ENCODE measurements at regions not wholly inside any gene's neighbourhood (a gene's known extent, or its start where the extent isn't known, plus 50 kb on each side); places are given as distances from the start of the nearest gene placed in this dataset.

DNA sequence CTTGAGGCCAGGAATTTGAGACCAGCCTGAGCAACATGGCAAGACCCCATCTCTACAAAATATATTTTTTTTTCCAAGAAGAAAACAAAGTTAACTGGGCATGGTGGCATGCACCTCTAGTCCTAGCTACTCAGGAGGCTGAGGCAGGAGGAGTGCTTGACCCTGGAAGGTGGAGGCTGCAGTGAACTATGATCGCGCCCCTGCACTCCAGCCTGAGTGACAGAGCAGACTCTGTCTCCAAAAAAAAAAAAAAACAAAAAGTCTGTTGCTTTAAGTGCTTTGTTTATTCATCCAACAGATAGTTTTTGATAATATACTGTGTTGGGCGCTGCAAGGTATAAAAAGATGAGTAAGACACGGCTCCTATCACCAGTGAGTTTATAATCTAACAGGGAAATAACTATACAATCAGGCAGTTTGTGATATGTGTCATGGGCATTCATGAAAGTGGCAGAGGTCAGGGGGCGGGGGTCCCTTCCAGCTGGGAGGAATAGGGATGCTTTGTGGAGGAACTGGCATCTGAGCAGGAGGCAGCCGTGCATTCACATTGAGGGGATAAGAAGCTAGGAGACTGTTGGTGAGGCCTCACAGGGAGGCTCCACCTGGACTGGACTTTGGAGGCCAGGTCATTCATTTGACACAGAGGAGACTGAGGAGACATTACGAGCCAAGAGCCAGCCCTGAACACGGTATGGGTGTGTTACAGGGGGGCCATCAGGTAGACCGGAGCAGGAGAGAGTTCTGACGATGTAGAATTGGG, 67.3 kb upstream of the ERRFI1 start:
- TF ChIP-seq, protein P1, sequence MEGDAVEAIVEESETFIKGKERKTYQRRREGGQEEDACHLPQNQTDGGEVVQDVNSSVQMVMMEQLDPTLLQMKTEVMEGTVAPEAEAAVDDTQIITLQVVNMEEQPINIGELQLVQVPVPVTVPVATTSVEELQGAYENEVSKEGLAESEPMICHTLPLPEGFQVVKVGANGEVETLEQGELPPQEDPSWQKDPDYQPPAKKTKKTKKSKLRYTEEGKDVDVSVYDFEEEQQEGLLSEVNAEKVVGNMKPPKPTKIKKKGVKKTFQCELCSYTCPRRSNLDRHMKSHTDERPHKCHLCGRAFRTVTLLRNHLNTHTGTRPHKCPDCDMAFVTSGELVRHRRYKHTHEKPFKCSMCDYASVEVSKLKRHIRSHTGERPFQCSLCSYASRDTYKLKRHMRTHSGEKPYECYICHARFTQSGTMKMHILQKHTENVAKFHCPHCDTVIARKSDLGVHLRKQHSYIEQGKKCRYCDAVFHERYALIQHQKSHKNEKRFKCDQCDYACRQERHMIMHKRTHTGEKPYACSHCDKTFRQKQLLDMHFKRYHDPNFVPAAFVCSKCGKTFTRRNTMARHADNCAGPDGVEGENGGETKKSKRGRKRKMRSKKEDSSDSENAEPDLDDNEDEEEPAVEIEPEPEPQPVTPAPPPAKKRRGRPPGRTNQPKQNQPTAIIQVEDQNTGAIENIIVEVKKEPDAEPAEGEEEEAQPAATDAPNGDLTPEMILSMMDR (conservative IDR thresholded peaks at IDR 0.05 in 1 of 2, IDR thresholded peaks at IDR 0.05 in 1 of 2; ENCODE audit: low read depth in 1 of 2, low read length in 2 of 2) = no peak
- TF ChIP-seq EZH2 (IDR thresholded peaks at IDR 0.05; ENCODE audit: low read length, missing control alignments) = no peak
